H1 (cell line): ENCODE measurements at regions not wholly inside any gene's neighbourhood (a gene's known extent, or its start where the extent isn't known, plus 50 kb on each side); places are given as distances from the start of the nearest gene placed in this dataset.

Experiments
- CTCF ChIA-PET: fragments of 300-600 bp; sonication (Branson Sonifier 250); formaldehyde crosslinking; loops from one replicate; lab custom pipeline; 2021; ENCODE audit not compliant: partially characterized antibody; lab: Charles Lee
- POLR2A ChIA-PET: fragments of 300-600 bp; sonication (Branson Sonifier 250); formaldehyde crosslinking; loops from one replicate; lab custom pipeline; 2021; ENCODE audit warnings: inconsistent platforms; ENCODE audit not compliant: partially characterized antibody; lab: Charles Lee
- DNase-seq, 2 experiments: peaks; one replicate each; pipeline versions ENCODE4 v3.0.0 to v3.0.0-alpha.2; 2010 to 2022; ENCODE audit warnings: low spot score in 2 of 2, low read depth in 1 of 2, mixed read lengths in 1 of 2
- FAIRE-seq: peaks from 2 replicates; lab custom pipeline; 2011; peaks lifted over from hg19 to GRCh38; lab: Jason Lieb, UNC
- H2AFZ ChIP-seq: 2 replicates; pipeline ENCODE4 v1.8.1; 2012; ENCODE audit warnings: low read length, inconsistent platforms
- H2AK5ac ChIP-seq: 2 replicates; pipeline ENCODE4 v1.6.1; 2013; ENCODE audit warnings: low read depth, low read length
- H2BK120ac ChIP-seq: replicated peaks from 2 replicates; pipeline ENCODE3; 2013; ENCODE audit warnings: low read depth, low read length, inconsistent platforms
- H2BK12ac ChIP-seq: 2 replicates; pipeline ENCODE4 v1.6.1; 2013; ENCODE audit warnings: low read depth, low read length
- H2BK15ac ChIP-seq: 2 replicates; pipeline ENCODE4 v1.6.1; 2013; ENCODE audit warnings: low read length
- H2BK20ac ChIP-seq: 2 replicates; pipeline ENCODE4 v1.6.1; 2013; ENCODE audit warnings: low read length
- H2BK5ac ChIP-seq: 2 replicates; pipeline ENCODE4 v1.6.1; 2013; ENCODE audit warnings: low read depth, low read length
- H3K14ac ChIP-seq: 2 replicates; pipeline ENCODE4 v1.6.1; 2013; ENCODE audit warnings: inconsistent platforms; ENCODE audit not compliant: insufficient read length
- H3K18ac ChIP-seq: 2 replicates; pipeline ENCODE4 v1.6.1; 2013; ENCODE audit warnings: low read length; ENCODE audit errors: extremely low read depth
- H3K23ac ChIP-seq: 2 replicates; pipeline ENCODE4 v1.6.1; 2013; ENCODE audit warnings: inconsistent platforms; ENCODE audit not compliant: insufficient read length
- H3K23me2 ChIP-seq: 2 replicates; pipeline ENCODE4 v1.6.1; 2013; ENCODE audit warnings: low read depth, low read length
- H3K27ac ChIP-seq: 2 replicates; pipeline ENCODE4 v1.6.1; 2011; ENCODE audit warnings: low read depth, low read length, inconsistent platforms
- H3K27me3 ChIP-seq, 4 experiments: replicated peaks in 1 of 4; 1 replicate in 1 of 4; 2 replicates in 3 of 4; pipeline versions ENCODE4 v1.6.1 to v1.8.1; 2011 to 2013; ENCODE audit warnings: low read length in 3 of 4, mild to moderate bottlenecking in 3 of 4, inconsistent platforms in 2 of 4, mixed read lengths in 2 of 4, moderate library complexity in 1 of 4; ENCODE audit not compliant: control insufficient read depth in 3 of 4, insufficient read depth in 3 of 4; ENCODE audit errors: extremely low read depth in 1 of 4
- H3K36me3 ChIP-seq, 4 experiments: 2 replicates each; pipeline versions ENCODE4 v1.6.1 to v1.8.1; 2011 to 2013; ENCODE audit warnings: mild to moderate bottlenecking in 4 of 4, low read length in 3 of 4, moderate library complexity in 2 of 4, control low read depth in 1 of 4, inconsistent platforms in 1 of 4; ENCODE audit not compliant: insufficient read depth in 4 of 4, control insufficient read depth in 2 of 4
- H3K4ac ChIP-seq: replicated peaks from 2 replicates; pipeline ENCODE3; 2013; ENCODE audit warnings: low read length, low read depth, mixed read lengths, inconsistent platforms; ENCODE audit not compliant: insufficient read length
- H3K4me1 ChIP-seq, 4 experiments: replicated peaks in 1 of 4; 1 replicate in 1 of 4; 2 replicates in 3 of 4; pipeline versions ENCODE4 v1.6.1 to v1.8.1; 2011 to 2013; ENCODE audit warnings: low read length in 3 of 4, inconsistent platforms in 2 of 4, mixed read lengths in 1 of 4; ENCODE audit not compliant: insufficient read depth in 4 of 4, control insufficient read depth in 3 of 4
- H3K4me2 ChIP-seq, 2 experiments: 2 replicates each; pipeline versions ENCODE4 v1.6.1 to v1.8.1; 2011 to 2013; ENCODE audit warnings: low read depth in 2 of 2, low read length in 2 of 2, control low read depth in 1 of 2, inconsistent platforms in 1 of 2, mild to moderate bottlenecking in 1 of 2; ENCODE audit not compliant: insufficient read depth in 1 of 2
- H3K4me3 ChIP-seq, 4 experiments: fragments of 200-600, 300-600 bp in 1 of 4; sonication (generic), shearing (Covaris generic), sonication (Bioruptor Twin) in 1 of 4; 2 replicates each; pipeline versions ENCODE4 v1.5.1 to v1.8.1; 2011 to 2016; ENCODE audit warnings: low read length in 4 of 4, low read depth in 3 of 4, control low read depth in 2 of 4, inconsistent platforms in 2 of 4, mild to moderate bottlenecking in 2 of 4, mixed read lengths in 1 of 4, moderate library complexity in 1 of 4; ENCODE audit not compliant: insufficient read depth in 2 of 4; ENCODE audit errors: extremely low read depth in 1 of 4
- H3K56ac ChIP-seq: replicated peaks from 2 replicates; pipeline ENCODE3; 2013; ENCODE audit warnings: low read depth, mild to moderate bottlenecking, mixed read lengths, low read length, inconsistent platforms; ENCODE audit not compliant: insufficient read length
- H3K79me1 ChIP-seq: 2 replicates; pipeline ENCODE4 v1.6.1; 2013; ENCODE audit warnings: low read depth, low read length, control low read depth
- H3K79me2 ChIP-seq, 2 experiments: 2 replicates each; pipeline versions ENCODE4 v1.6.1 to v1.8.1; 2012 to 2013; ENCODE audit warnings: low read length in 2 of 2, mild to moderate bottlenecking in 2 of 2, inconsistent platforms in 1 of 2; ENCODE audit not compliant: insufficient read depth in 2 of 2, control insufficient read depth in 1 of 2
- H3K9ac ChIP-seq, 4 experiments: replicated peaks in 1 of 4; 1 replicate in 1 of 4; 2 replicates in 3 of 4; pipeline versions ENCODE4 v1.6.1 to v1.8.1; 2011 to 2013; ENCODE audit warnings: low read depth in 3 of 4, low read length in 3 of 4, control low read depth in 2 of 4, mild to moderate bottlenecking in 2 of 4, moderate library complexity in 2 of 4, inconsistent platforms in 1 of 4; ENCODE audit errors: extremely low read depth in 1 of 4
- H3K9me3 ChIP-seq, 2 experiments: 2 replicates each; pipeline versions ENCODE4 v1.6.1 to v1.8.1; 2012 to 2013; ENCODE audit warnings: mild to moderate bottlenecking in 2 of 2, moderate library complexity in 2 of 2, control low read depth in 1 of 2, inconsistent platforms in 1 of 2, low read depth in 1 of 2, low read length in 1 of 2, mixed read lengths in 1 of 2; ENCODE audit not compliant: insufficient read depth in 2 of 2
- H4K20me1 ChIP-seq, 2 experiments: replicated peaks in 1 of 2; 2 replicates each; pipeline versions ENCODE3 to v1.8.1; 2011 to 2013; ENCODE audit warnings: inconsistent platforms in 2 of 2, low read length in 2 of 2, mild to moderate bottlenecking in 1 of 2; ENCODE audit not compliant: insufficient read depth in 2 of 2, control insufficient read depth in 1 of 2
- H4K5ac ChIP-seq: 2 replicates; pipeline ENCODE4 v1.6.1; 2013; ENCODE audit warnings: low read length, low read depth, mixed read lengths, inconsistent platforms; ENCODE audit not compliant: insufficient read length
- H4K8ac ChIP-seq: 2 replicates; pipeline ENCODE4 v1.8.0; 2013; ENCODE audit warnings: mild to moderate bottlenecking, moderate library complexity, low read length, inconsistent platforms; ENCODE audit not compliant: insufficient read depth; ENCODE audit errors: extremely low read depth
- H4K91ac ChIP-seq: replicated peaks from 2 replicates; pipeline ENCODE3; 2013; ENCODE audit warnings: low read length, mixed read lengths, inconsistent platforms; ENCODE audit not compliant: insufficient read length
- BCL11A ChIP-seq, 2 experiments: IDR thresholded peaks; one replicate each; pipeline ENCODE4 v1.6.1; 2011; ENCODE audit warnings: low read depth in 2 of 2, low read length in 2 of 2, mild to moderate bottlenecking in 2 of 2
- CBX5 ChIP-seq: fragments of 300-800, 300-1000 bp; sonication (generic); IDR thresholded peaks from 2 replicates; pipeline ENCODE4 v1.7.1; 2016; ENCODE audit warnings: antibody characterized with exemption, low read length, low read depth
- CEBPB ChIP-seq: IDR thresholded peaks from 2 replicates; pipeline ENCODE4 v1.6.1; 2012; ENCODE audit warnings: low read depth, low read length
- CTBP2 ChIP-seq: IDR thresholded peaks from 2 replicates; pipeline ENCODE4 v1.7.0; 2011; ENCODE audit warnings: borderline replicate concordance, mild to moderate bottlenecking, moderate library complexity, mixed read lengths, low read length; ENCODE audit not compliant: insufficient read depth, insufficient read length
- GTF2F1 ChIP-seq: IDR thresholded peaks from 2 replicates; pipeline ENCODE4 v1.6.1; 2012; ENCODE audit warnings: low read depth, low read length, improper control_type of control experiment, borderline replicate concordance
- HDAC6 ChIP-seq: IDR thresholded peaks from one replicate; pipeline ENCODE4 v1.7.1; 2012; ENCODE audit warnings: low read depth, mild to moderate bottlenecking, inconsistent platforms, low read length, moderate library complexity
- JUN ChIP-seq: IDR thresholded peaks from 2 replicates; pipeline ENCODE4 v1.6.1; 2011; ENCODE audit warnings: low read depth, mild to moderate bottlenecking, improper control_type of control experiment, low read length
- POU5F1 ChIP-seq: IDR thresholded peaks from 2 replicates; pipeline ENCODE4 v1.6.1; 2011; ENCODE audit warnings: low read depth, mild to moderate bottlenecking, low read length, moderate library complexity
- RAD21 ChIP-seq, 2 experiments: IDR thresholded peaks in 1 of 2; conservative IDR thresholded peaks in 1 of 2; 2 replicates each; pipeline ENCODE4 v1.6.1; 2011; ENCODE audit warnings: low read depth in 2 of 2, low read length in 2 of 2, improper control_type of control experiment in 1 of 2, inconsistent platforms in 1 of 2, mild to moderate bottlenecking in 1 of 2, moderate library complexity in 1 of 2
- RFX5 ChIP-seq: IDR thresholded peaks from 2 replicates; pipeline ENCODE4 v1.6.1; 2011; ENCODE audit warnings: low read depth, low read length, improper control_type of control experiment, borderline replicate concordance
- SP1 ChIP-seq: IDR thresholded peaks from 2 replicates; pipeline ENCODE4 v1.6.1; 2011; ENCODE audit warnings: low read depth, low read length
- SRF ChIP-seq: IDR thresholded peaks from 2 replicates; pipeline ENCODE4 v1.6.1; 2011; ENCODE audit warnings: mild to moderate bottlenecking, low read depth, low read length, moderate library complexity
- SUZ12 ChIP-seq: fragments of 200-600 bp; sonication (generic); IDR thresholded peaks from 2 replicates; pipeline ENCODE4 v1.6.1; 2012; ENCODE audit warnings: mild to moderate bottlenecking, inconsistent platforms, low read length, moderate library complexity, mixed read lengths
- TAF1 ChIP-seq: IDR thresholded peaks from 2 replicates; pipeline ENCODE4 v1.6.1; 2011; ENCODE audit warnings: mild to moderate bottlenecking, low read depth, low read length
- TAF7 ChIP-seq: optimal IDR thresholded peaks from 2 replicates; pipeline ENCODE3; 2011; ENCODE audit warnings: low read depth, mild to moderate bottlenecking, inconsistent platforms, low read length, moderate library complexity, borderline replicate concordance
- WGBS, 2 experiments: shearing (Covaris generic) in 1 of 2; methylation state at CpG; one replicate each; pipeline versions ENCODE4 v1.1.6 to v1.1.7; 2013 to 2015; ENCODE audit warnings: low lambda C conversion rate in 2 of 2, mixed read lengths in 2 of 2, inconsistent platforms in 1 of 2, low coverage in 1 of 2, missing lambda C conversion rate in 1 of 2; ENCODE audit not compliant: insufficient replicate concordance in 2 of 2, insufficient coverage in 1 of 2, insufficient read length in 1 of 2; ENCODE audit errors: extremely low coverage in 1 of 2, missing lambda C conversion rate in 1 of 2; 5-methylcytosine and 5-hydroxymethylcytosine counted together

DNA sequence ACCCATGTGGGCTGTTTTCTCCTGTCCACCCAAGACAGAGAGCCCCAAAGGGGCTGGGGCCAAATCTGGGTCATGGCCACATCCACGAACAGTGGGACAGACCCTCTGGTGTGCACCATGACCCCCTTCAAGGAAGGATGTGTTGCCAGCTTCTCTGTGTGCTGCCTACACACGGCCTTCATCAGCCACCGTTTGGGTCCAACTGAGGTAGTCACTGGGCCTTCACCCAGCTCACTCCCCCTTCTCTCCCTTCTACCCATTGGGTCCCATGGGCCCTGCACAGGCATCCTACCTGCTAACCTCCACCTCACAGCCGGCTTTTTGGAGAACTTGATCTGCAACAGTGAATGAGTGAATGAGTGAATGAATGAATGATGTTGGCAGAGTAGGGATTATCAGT is 1484.9 kb downstream of the BRD1 start:
- no peaks in the 10 kb centered on the region for H4K20me1 ChIP-seq
- peak overlapping the region; percentile 56 for H4K91ac ChIP-seq
- peak overlapping the region; percentile 66 for H3K4ac ChIP-seq
- H3K27me3 ChIP-seq, result peaks cover 0 to 28% (median 13%) of the 10 kb centered on the region in 4 experiments; a peak in 5 of 7 replicates
- WGBS, 2 experiments, result 93% methylated on average over 3 of the region's 4 CpGs; no CpG with 5 or more reads in 1 of the 2 experiments
- H3K4me2 ChIP-seq, result no peak overlapping the region
- no peak overlapping the region; the same call in 1 of the 2 replicates for H3K18ac ChIP-seq
- no peak overlapping the region for H4K8ac ChIP-seq
- peaks cover 4% of the 10 kb centered on the region; the same call in 1 of the 2 replicates for H3K23me2 ChIP-seq
- peak overlapping the region; percentile 40; the same call in 1 of the 2 replicates for H2AK5ac ChIP-seq
- FAIRE-seq (no peak), DNase-seq (no peak)
- H3K9ac ChIP-seq, result no peak overlapping the region
- ChIA-PET CTCF (no interaction called here), POLR2A (no interaction called here)
- no peaks in the 10 kb centered on the region for H3K36me3 ChIP-seq
- H3K14ac ChIP-seq, result no peak overlapping the region
- H2AFZ ChIP-seq, result no peak overlapping the region
- H3K4me3 ChIP-seq, result no peak overlapping the region
- H3K9me3 ChIP-seq, result no peaks in the 10 kb centered on the region
- H2BK15ac ChIP-seq, result peak overlapping the region; percentile 72
- no peak overlapping the region for H3K23ac ChIP-seq
- H2BK12ac ChIP-seq, result peak overlapping the region; percentile 90; the same call in 1 of the 2 replicates
- no peak overlapping the region for H4K5ac ChIP-seq
- H2BK20ac ChIP-seq, result no peak overlapping the region
- 0 out of 2 replicates have a peak, but pooled peaks cover 2% of the 10 kb centered on the region for H3K79me1 ChIP-seq
- H3K56ac ChIP-seq, result no peak overlapping the region
- no peaks in the 10 kb centered on the region for H3K79me2 ChIP-seq
- no peak overlapping the region for H2BK120ac ChIP-seq
- no peak overlapping the region; the same call in 1 of the 2 replicates for H2BK5ac ChIP-seq
- peaks cover 0 to 37% (median 6%) of the 10 kb centered on the region in 4 experiments; a peak in 4 of 7 replicates for H3K4me1 ChIP-seq
- no peak overlapping the region for H3K27ac ChIP-seq
- TF ChIP-seq POU5F1, result no peak
- no peak for TF ChIP-seq JUN
- no peak for TF ChIP-seq CEBPB
- TF ChIP-seq GTF2F1, result no peak
- no peak for TF ChIP-seq CBX5
- no peak for TF ChIP-seq TAF1
- TF ChIP-seq TAF7, result no peak
- TF ChIP-seq BCL11A (IDR thresholded peaks at IDR 0.05; ENCODE audit: low read depth in 2 of 2, low read length in 2 of 2), result no peak
- no peak for TF ChIP-seq SP1
- TF ChIP-seq SUZ12, result no peak
- TF ChIP-seq HDAC6, result no peak
- no peak for TF ChIP-seq RAD21 (IDR thresholded peaks at IDR 0.05 in 1 of 2, conservative IDR thresholded peaks at IDR 0.05 in 1 of 2; ENCODE audit: low read depth in 2 of 2, low read length in 2 of 2)
- TF ChIP-seq RFX5, result no peak
- TF ChIP-seq SRF, result no peak
- TF ChIP-seq CTBP2, result no peak
